NCI-H345 (cell line): ENCODE measurements at regions not wholly inside any gene's neighbourhood (a gene's known extent, or its start where the extent isn't known, plus 50 kb on each side); places are given as distances from the start of the nearest gene placed in this dataset.

Experiments
- DNase-seq: peaks from one replicate; lab custom pipeline; 2025; lab: John Stamatoyannopoulos, UW

DNA sequence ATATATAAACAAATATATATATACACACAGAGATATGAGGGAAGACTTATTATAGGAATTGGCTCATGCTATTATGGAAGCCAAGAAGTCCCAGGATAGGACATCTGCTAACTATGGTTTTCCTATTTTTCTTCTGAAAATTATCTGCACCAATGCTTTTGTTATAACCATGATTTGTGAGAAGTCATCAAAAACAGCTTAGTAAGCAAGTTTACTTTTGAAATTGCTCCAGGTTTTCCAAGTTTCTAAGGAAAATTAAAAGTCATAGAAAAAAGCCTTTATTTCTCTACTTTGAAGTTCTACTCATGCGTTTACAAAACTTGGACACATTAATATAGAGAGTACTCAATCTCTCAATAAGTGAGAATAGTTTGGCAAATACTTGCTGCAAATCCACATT is 213.1 kb downstream of the TRAM1L1 start:
- no peak for DNase-seq

DNA sequence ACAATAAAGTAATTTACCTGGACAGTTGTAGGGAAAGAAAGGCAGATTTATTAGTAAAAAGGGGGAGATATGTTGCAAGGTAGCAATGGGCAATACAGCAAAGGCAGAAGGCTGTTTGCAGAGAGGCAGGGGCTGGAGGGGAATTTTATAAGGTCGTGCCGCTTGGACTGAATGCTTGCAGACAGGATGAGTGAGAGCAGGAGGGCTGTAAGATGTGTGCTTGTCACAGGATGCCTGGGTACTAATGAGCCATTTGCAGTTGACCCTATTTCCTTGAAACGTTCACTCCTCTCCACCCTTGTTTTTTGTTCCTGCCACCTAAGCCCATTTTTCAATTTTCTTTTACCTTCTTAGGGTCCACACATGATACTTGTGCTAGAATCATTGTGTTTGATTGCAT is 214.7 kb downstream of the TRAM1L1 start:
- no peak for DNase-seq

DNA sequence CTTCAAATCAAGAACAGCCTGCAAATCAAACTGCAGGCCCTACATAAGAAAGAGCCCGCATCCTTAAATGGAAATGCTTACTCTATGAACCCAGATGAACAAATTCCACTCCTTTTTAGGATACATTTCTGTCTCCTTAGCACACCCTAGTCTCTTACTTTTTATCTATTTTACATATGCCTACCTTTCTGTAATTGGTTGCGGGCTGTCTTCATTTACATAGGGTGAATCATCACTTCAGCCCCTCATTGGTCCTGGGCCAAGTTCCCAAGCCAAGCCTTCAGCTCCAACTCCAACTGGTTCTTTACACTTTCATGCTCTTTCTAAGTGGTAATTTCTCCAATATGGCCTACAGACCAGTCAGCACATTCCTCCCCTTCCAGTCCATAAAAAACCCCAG is 219.3 kb downstream of the TRAM1L1 start:
- no peak for DNase-seq

- DNase-seq = no peak
Measured at GRCh38 chr4:116862592-116862991, 222.8 kb downstream of the TRAM1L1 start.

DNA sequence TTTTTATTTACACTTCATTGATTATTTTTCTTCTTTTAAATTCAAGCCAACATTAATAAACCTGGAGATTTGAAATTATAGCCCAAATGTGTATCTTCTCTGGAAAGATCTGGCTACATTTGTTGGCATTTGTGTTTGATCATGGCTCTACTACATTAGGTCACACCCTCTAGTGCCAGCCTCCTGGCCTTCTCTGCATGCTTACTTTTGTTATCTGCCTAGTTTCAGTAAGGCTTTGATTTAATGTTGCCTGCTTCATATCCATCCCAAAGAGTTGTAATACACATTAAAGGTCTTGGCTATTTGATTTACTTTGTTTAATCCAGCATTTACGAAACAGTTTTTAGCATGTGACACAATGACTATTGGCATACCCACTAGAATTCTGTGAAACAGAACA is 224.5 kb downstream of the TRAM1L1 start:
- DNase-seq = no peak

GRCh38 chr4:116849620-116850019 is 235.8 kb downstream of the TRAM1L1 start:
- no peak for DNase-seq

DNA sequence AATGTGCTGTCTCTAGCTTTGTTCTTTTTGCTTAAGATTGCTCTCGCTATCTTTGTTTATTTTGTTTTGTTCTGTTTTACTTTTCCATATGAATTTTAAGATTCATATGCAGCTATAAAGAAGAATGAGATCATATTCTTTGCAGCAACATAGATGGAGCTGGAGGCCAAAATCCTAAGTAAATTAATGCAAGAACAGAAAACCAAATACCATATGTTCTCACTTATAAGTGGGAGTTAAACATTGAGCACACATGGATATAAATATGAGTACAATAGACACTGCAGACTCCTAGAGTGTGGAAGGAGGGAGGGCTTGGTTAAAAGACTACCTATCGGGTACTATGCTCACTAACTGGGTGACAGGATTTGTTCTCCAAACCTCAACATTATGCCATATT is 237.8 kb downstream of the TRAM1L1 start:
- no peak for DNase-seq

DNA sequence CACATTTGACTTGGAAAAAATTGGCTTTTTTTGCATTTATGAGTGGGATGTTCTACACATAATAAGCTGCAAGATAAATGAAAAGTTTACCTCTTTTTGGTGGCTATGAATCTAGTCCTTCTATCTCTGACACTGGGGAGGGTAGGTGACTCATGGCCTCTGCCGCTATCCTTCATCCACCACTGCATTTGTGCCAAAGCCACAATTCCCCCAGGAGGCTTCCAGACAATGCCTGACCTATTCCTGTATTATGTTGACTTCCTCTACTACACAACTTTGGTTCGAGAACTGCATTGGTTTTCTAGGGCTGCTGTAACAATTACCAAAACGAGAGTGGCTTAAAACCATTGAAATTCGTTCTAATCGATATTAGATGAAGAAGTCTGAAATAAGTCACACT is 245.6 kb downstream of the TRAM1L1 start:
- DNase-seq = no peak

GRCh38 chr4:116838609-116839008 is 246.8 kb downstream of the TRAM1L1 start:
- DNase-seq = no peak

GRCh38 chr4:116829187-116829586 is 256.2 kb downstream of the TRAM1L1 start:
- no peak for DNase-seq

DNA sequence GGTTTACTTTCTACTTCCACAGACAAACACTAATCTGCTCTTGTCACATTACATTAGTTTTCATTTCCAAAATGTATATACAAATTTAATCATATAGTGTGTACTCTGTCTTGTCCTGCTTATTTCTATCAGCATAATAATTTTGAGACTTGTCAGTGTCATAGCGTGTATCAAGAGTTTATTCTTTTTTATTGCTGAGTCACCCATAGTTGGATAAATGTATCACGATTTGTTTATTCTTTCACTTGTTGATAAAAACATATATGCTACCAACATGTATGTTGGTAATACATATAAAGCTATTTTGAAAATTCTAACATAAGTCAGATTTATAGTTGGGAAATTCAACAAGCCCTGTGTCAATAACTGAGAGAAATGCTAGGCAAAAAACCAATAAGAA is 261.2 kb downstream of the TRAM1L1 start:
- DNase-seq = no peak

DNA sequence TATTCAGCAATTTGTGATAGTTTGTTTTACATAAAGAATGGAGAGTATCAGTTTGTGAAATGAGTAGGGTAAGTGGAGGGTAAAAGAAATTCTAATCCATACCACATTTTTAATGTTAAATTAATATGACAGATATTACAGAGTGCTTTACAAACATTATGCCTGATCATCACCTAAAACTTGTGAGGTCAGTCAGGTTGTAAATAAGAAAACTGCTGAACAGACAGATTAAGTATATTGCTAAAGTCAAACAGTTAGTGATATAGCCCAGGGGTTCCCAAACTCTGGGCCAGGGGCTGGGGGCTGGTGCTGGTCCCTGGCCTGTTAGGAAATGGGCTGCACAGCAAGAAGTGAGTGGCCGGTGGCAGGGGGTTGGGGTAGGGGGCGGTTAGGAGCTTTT is 273.6 kb downstream of the TRAM1L1 start:
- DNase-seq = no peak

- no peak for DNase-seq
Measured at GRCh38 chr4:116796022-116796421, 289.4 kb downstream of the TRAM1L1 start.

- no peak for DNase-seq
Measured at GRCh38 chr4:116788723-116789122, 296.7 kb downstream of the TRAM1L1 start.

- DNase-seq = no peak
Measured at GRCh38 chr4:116755051-116755450, 330.3 kb downstream of the TRAM1L1 start.

DNA sequence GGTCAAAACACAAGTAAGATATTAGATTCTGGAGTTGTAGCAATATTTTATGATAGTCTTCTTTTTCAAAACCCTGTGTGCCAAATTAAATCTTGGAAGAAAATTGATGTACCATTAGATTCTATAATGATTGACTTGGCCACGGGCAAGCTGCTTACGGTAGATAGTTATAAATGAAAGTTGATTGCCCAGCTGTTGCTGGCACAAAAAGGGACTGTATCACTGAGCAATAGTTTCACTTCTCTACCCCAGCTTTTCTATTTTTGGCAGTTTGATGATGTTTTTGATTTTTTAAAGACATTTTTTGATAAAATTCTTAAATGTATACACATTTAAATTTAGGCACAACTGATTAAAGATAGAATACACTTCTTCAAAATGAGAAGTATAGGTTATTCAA is 333.3 kb downstream of the TRAM1L1 start:
- DNase-seq = no peak

- DNase-seq = no peak
Measured at GRCh38 chr4:116736756-116737155, 348.6 kb downstream of the TRAM1L1 start.

- no peak for DNase-seq
Measured at GRCh38 chr4:116734178-116734577, 351.2 kb downstream of the TRAM1L1 start.

DNA sequence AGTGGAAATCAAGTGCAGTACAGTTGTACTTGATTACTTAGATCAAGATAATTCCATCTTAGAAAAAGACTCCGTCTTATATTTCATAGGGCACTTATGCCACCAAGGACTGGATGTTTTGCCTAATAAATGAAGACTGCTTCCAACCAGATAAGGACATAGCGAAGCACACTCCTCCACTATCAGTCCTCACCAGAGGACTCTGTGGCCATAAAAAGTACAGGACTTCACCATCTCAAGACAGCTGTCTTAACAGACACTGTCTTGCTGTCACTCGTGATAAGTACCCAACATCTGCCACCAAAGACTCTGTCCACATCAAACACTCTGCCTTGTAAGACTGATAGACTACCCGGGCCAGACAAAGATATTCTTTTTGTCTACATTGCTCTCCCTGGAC is 352.0 kb downstream of the TRAM1L1 start:
- DNase-seq = no peak

DNA sequence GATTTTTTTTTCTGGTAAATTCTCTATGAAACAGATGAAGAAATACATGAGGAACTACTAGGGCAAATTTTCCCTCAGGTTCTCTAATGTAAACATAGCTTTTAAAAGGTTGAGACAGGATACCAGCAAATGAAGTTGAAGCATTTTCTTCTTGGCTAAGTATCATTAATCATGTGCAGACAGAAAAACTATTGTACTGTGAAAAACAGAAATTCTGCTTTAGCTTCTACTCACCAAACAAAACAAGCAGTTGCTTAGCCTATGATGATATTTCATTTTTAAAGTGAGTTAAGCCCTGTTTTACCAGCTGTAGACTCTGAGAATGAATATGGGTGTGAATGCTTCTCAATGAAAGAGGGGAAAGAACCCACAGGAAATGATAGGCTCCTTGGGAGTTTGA is 358.9 kb downstream of the TRAM1L1 start:
- DNase-seq = no peak

DNA sequence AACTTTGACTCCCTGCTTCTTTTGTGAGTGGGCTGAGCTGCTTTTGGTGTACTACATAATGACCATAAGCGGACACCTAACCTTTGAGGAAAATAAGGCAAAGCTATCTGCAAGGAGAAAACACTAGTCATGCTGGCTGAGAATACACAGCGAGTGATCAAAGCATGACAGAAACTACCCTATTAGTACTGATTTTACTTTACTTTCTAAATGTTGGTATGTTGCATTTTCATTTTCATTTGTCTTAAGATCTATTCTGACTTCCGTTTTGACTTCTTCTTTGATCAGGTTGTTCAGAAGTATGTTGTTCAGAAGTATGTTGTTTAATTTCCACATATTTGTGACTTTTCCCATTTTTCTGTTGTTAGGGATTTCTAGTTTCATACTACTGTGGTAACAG is 361.1 kb downstream of the TRAM1L1 start:
- DNase-seq = no peak

- no peak for DNase-seq
Measured at GRCh38 chr4:116705466-116705865, 379.9 kb downstream of the TRAM1L1 start.

- DNase-seq = no peak
Measured at GRCh38 chr4:116702949-116703348, 382.4 kb downstream of the TRAM1L1 start.

DNA sequence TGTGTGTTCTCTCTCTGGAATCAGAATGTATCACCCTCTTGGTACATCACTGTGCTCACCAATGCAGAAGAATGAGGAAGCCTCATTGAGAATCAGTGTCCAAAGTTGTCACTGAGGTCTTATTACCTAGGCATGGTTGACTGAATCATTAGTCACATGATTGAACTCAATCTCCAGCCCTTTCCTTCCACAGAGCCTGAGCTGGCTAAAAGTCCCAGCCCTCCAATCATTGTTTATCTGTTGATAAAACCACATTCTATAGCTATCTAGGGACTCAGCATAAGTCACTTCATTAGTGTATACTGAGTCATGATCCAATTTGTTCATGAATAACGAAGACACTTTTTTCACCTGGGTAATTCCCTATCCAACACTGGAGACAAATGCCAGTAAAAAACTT is 396.8 kb downstream of the TRAM1L1 start:
- no peak for DNase-seq

DNA sequence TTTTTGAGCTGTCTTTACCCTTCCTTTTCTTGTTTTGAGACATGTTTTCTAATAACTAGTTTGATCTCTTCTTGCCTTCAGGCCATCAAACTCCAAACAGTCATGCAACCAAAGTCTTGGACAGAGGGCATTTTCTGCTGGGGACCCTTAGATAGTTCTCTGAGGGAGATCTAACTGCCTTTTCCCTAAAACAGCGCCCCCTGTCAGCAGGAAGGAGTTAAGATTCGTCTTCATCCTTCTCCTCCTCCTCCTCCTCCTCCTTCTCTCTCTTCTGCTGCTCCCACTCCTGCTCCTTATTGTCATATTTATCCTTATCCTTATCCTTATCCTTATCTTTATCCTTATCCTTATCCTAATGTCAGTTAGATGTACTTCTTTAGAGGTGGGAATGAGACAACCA is 417.2 kb downstream of the TRAM1L1 start:
- no peak for DNase-seq
